Kidney (tissue), 13 donors: ENCODE measurements at regions not wholly inside any gene's neighbourhood (a gene's known extent, or its start where the extent isn't known, plus 50 kb on each side); places are given as distances from the start of the nearest gene placed in this dataset.

ENCODE experiments used
- DNase-seq, 5 donors: peaks; one replicate each; pipeline ENCODE4 v3.0.0-alpha.2; 2013 to 2020
- FAIRE-seq: peaks from 2 replicates; lab custom pipeline; 2012; peaks lifted over from hg19 to GRCh38; lab: Jason Lieb, UNC
- H3K27ac ChIP-seq, 2 donors: one replicate each; pipeline ENCODE4 v1.7.0; 2013; ENCODE audit warnings: low read depth in 2 of 2, low read length in 2 of 2, inconsistent platforms in 1 of 2
- H3K27me3 ChIP-seq: one replicate; pipeline ENCODE4 v1.7.1; 2013; ENCODE audit warnings: low read length, inconsistent platforms; ENCODE audit not compliant: control insufficient read depth, insufficient read depth
- H3K36me3 ChIP-seq, 3 donors: one replicate each; pipeline versions ENCODE4 v1.7.0 to v1.7.1; 2013; ENCODE audit warnings: low read length in 3 of 3, control low read depth in 1 of 3, inconsistent platforms in 1 of 3; ENCODE audit not compliant: insufficient read depth in 3 of 3, control insufficient read depth in 2 of 3
- H3K4me1 ChIP-seq, 3 donors: one replicate each; pipeline versions ENCODE4 v1.7.0 to v1.7.1; 2013; ENCODE audit warnings: low read length in 3 of 3, inconsistent platforms in 1 of 3, low read depth in 1 of 3; ENCODE audit not compliant: control insufficient read depth in 2 of 3, insufficient read depth in 2 of 3
- H3K4me3 ChIP-seq, 3 donors: one replicate each; pipeline versions ENCODE4 v1.7.0 to v1.8.1; 2013; ENCODE audit warnings: low read length in 3 of 3, control low read depth in 1 of 3, inconsistent platforms in 1 of 3
- H3K9ac ChIP-seq, 3 donors: one replicate each; pipeline versions ENCODE4 v1.7.0 to v1.7.1; 2013; ENCODE audit warnings: low read length in 3 of 3, control low read depth in 1 of 3, inconsistent platforms in 1 of 3
- H3K9me3 ChIP-seq, 3 donors: one replicate each; pipeline versions ENCODE4 v1.7.0 to v1.7.1; 2013; ENCODE audit warnings: low read length in 3 of 3, control low read depth in 1 of 3, inconsistent platforms in 1 of 3; ENCODE audit not compliant: control insufficient read depth in 2 of 3, insufficient read depth in 1 of 3
- CTCF ChIP-seq: IDR thresholded peaks from 3 replicates; pipeline ENCODE4 v1.5.1; 2012; ENCODE audit warnings: mild to moderate bottlenecking, moderate library complexity, borderline replicate concordance; ENCODE audit not compliant: insufficient read depth; ENCODE audit errors: extremely low read depth
- intact Hi-C: fragments of 100-400 bp; cut with DNase I; formaldehyde crosslinking; loops from one replicate; pipeline ENCODE4 v1.11.1; 2022
- donor health status: control.
- donor health status: control.
- donor health status: control.
- donor health status: control.
- donor health status: control.
- donor health status: DM: yes; HTN: yes; CAD: no.
- donor health status: Normal renal cell carcinoma (clear cell type).

GRCh38 chr3:144032531-144033239, 61.1 kb downstream of the DIPK2A start:
- H3K27ac ChIP-seq = no peak overlapping the region
- FAIRE-seq = no peak
- H3K9ac ChIP-seq = no peak overlapping the region
- no peak overlapping the region for H3K4me3 ChIP-seq
- no peaks in the 10 kb centered on the region for H3K9me3 ChIP-seq
- no peaks in the 10 kb centered on the region for H3K4me1 ChIP-seq
- intact Hi-C loops = no loop called here
- no peaks in the 10 kb centered on the region for H3K36me3 ChIP-seq
- no peaks in the 10 kb centered on the region for H3K27me3 ChIP-seq
- DNase-seq = peak in 2 of 5 donors; percentile 14 to 30
- no peak for TF ChIP-seq CTCF

- FAIRE-seq (no peak), DNase-seq (peak in 1 of 5 donors; percentile 51)
- H3K9ac ChIP-seq = no peak overlapping the region
- no peak overlapping the region for H3K27ac ChIP-seq
- no peaks in the 10 kb centered on the region for H3K27me3 ChIP-seq
- no peak overlapping the region for H3K4me3 ChIP-seq
- TF ChIP-seq CTCF = no peak
- intact Hi-C loops = no loop called here
- H3K9me3 ChIP-seq = no peaks in the 10 kb centered on the region
- no peaks in the 10 kb centered on the region for H3K36me3 ChIP-seq
- no peaks in the 10 kb centered on the region for H3K4me1 ChIP-seq
These were observed 61.6 kb downstream of the DIPK2A start for GRCh38 chr3:144033240-144033589.

GRCh38 chr3:144033863-144034262, 62.2 kb downstream of the DIPK2A start:
- Histone ChIP-seq H3K4me1 (no peaks in the 10 kb centered on the region), H3K9ac (no peak overlapping the region), H3K9me3 (no peaks in the 10 kb centered on the region), H3K36me3 (no peaks in the 10 kb centered on the region), H3K4me3 (no peak overlapping the region), H3K27ac (no peak overlapping the region), H3K27me3 (no peaks in the 10 kb centered on the region)
- intact Hi-C loops = no loop called here
- FAIRE-seq (no peak), DNase-seq (no peak)
- no peak for TF ChIP-seq CTCF
